ENCODE measurements at regions not wholly inside any gene's neighbourhood (a gene's known extent, or its start where the extent isn't known, plus 50 kb on each side); places are given as distances from the start of the nearest gene placed in this dataset.
A peak's percentile ranks its signal among the peaks of the same experiment; 100 is the strongest.

- Histone ChIP-seq H3K36me3 (no peaks in the 10 kb centered on the region), H3K27ac (no peak overlapping the region), H3K9me3 (no peaks in the 10 kb centered on the region), H3K4me3 (no peak overlapping the region), H3K27me3 (no peaks in the 10 kb centered on the region), H3K4me1 (peaks cover 0 to 12% of the 10 kb centered on the region in 2 donors)
- no peak for TF ChIP-seq CTCF (IDR thresholded peaks at IDR 0.05)
- no peak for DNase-seq (ENCODE audit: low spot score)
Observed at GRCh38 chr6:105495515-105495914, 92.6 kb upstream of the PREP start.

GRCh38 chr6:105494688-105495087, 91.8 kb upstream of the PREP start:
- H3K27ac ChIP-seq: no peak overlapping the region
- no peaks in the 10 kb centered on the region for H3K36me3 ChIP-seq
- H3K9me3 ChIP-seq: no peaks in the 10 kb centered on the region
- peaks cover 0 to 12% of the 10 kb centered on the region in 2 donors for H3K4me1 ChIP-seq
- DNase-seq (ENCODE audit: low spot score): no peak
- TF ChIP-seq CTCF (IDR thresholded peaks at IDR 0.05): no peak
- no peaks in the 10 kb centered on the region for H3K27me3 ChIP-seq
- no peak overlapping the region for H3K4me3 ChIP-seq

DNA sequence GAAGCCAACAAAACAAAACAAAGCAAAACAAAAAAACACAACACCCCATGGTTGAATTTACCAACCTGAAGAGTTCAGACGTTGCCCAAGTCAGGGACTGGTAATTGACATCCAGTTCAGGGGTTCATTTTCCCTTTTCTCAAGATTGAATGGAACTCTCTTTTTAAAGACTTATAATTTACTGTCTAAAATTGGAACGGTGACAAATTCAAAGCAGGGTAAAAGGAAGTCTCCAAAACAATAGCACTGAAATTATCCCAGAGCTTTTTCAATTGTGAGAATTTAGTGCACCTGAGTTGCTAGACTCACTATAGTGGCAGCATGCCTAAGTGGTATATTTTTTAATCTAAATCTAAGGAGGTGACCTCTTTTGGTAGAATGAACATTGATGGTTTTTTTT, 90.9 kb upstream of the PREP start:
- H3K27ac ChIP-seq: peak overlapping the region in 1 of 2 donors; percentile 29

DNA sequence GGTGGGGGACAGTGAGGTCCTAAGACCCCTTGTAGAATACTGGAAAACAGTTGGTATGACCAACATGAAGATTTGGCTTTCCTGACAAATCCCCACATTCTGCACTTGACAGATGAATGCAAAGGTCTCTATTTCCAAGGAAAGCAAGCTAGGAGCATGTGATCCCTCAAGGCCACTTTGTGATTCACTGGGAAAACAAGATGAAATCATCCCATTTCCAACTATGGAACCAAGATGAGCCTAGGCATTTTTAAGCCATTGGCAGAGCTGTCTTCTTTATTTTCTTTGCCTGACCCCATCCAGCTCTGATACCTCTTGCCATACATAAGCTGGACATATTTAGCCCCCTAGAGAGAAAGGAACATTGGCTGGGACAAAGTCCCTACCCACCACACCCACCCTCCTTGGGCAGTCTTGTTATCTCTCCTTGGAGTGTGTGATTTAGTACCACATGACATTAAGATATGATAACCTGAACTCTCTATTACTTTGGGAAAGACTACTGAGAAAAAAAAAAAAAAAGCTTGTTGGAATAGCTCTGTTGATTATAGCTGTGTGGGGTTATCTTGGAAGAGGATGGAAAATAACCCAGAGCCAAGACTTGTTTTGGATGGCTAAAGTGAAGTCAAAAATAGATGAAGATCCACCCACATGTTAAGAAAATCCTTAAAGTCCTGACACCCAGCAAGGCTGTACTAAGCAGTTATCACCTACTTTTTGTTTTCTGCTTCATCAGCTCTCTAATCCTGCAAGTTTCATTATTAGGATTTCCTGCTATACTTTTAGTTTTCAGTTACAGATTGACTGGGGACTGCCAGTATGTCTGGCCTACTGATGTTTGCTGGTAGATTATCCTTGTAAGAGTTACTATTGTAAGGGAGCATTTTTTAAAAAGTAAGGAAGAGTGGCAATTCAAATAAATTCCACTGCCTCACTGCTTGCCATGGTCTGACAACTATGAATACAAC, 90.1 kb upstream of the PREP start:
- Histone ChIP-seq H3K27ac (peak overlapping the region; percentile 29 to 35), H3K36me3 (no peaks in the 10 kb centered on the region), H3K4me3 (no peak overlapping the region), H3K4me1 (peaks cover 0 to 19% of the 10 kb centered on the region in 2 donors), H3K9me3 (no peaks in the 10 kb centered on the region), H3K27me3 (no peaks in the 10 kb centered on the region)
- no peak for DNase-seq (ENCODE audit: low spot score)
- TF ChIP-seq CTCF (IDR thresholded peaks at IDR 0.05): no peak

More for the DNA sequence above, 90.9 kb upstream of the PREP start:
- Histone ChIP-seq H3K27me3 (no peaks in the 10 kb centered on the region), H3K9me3 (no peaks in the 10 kb centered on the region), H3K4me3 (no peak overlapping the region), H3K36me3 (no peaks in the 10 kb centered on the region), H3K4me1 (peaks cover 0 to 15% of the 10 kb centered on the region in 2 donors)
- no peak for TF ChIP-seq CTCF (IDR thresholded peaks at IDR 0.05)
- DNase-seq (ENCODE audit: low spot score): no peak

- no peak for TF ChIP-seq CTCF (IDR thresholded peaks at IDR 0.05)
- no peak overlapping the region for H3K4me3 ChIP-seq
- H3K27ac ChIP-seq: no peak overlapping the region
Observed at GRCh38 chr6:105489216-105489530, 86.3 kb upstream of the PREP start.

More at GRCh38 chr6:105489216-105489530, 86.3 kb upstream of the PREP start:
- DNase-seq (ENCODE audit: low spot score): no peak
- Histone ChIP-seq H3K36me3 (no peaks in the 10 kb centered on the region), H3K27me3 (no peaks in the 10 kb centered on the region), H3K4me1 (peaks cover 0 to 19% of the 10 kb centered on the region in 2 donors), H3K9me3 (no peaks in the 10 kb centered on the region)
